ENCODE measurements at regions not wholly inside any gene's neighbourhood (a gene's known extent, or its start where the extent isn't known, plus 50 kb on each side); places are given as distances from the start of the nearest gene placed in this dataset.

DNA sequence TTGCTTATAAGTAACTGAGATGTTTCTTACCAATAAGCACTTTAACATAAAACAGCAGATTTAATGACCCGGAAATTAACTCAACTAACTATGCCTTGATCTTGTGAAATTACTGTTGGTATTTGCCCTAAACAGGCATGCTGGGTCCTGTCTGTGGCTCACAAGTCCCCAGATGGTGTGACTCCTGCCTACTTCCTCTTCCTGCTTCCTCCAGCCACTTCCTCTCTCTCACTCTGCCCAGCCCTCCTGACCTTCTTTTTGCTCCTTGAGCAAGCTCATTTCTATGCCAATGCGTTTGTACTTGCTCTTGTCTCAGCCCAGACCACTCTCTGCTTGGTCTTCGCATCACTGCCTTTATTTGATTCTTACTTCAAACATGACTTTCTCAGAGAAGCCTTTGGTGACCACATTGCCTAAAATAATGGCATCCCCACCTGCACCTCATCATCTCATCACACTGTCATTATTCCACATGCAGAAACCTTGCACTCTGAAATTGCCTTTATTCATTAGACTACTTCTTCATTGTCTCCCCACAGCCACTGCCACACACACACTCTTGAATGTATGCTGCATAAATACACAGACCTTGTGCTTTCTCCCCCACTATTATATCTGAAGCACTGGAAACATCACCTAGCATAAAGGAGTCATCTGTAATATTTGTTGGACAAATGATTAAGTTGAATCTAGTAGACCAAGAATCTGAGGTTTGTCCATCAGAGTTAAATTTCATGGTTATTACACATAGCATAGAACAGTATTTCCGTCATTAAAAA is 256.3 kb upstream of the SEMA6D start (continued):
- TF ChIP-seq, protein P1, sequence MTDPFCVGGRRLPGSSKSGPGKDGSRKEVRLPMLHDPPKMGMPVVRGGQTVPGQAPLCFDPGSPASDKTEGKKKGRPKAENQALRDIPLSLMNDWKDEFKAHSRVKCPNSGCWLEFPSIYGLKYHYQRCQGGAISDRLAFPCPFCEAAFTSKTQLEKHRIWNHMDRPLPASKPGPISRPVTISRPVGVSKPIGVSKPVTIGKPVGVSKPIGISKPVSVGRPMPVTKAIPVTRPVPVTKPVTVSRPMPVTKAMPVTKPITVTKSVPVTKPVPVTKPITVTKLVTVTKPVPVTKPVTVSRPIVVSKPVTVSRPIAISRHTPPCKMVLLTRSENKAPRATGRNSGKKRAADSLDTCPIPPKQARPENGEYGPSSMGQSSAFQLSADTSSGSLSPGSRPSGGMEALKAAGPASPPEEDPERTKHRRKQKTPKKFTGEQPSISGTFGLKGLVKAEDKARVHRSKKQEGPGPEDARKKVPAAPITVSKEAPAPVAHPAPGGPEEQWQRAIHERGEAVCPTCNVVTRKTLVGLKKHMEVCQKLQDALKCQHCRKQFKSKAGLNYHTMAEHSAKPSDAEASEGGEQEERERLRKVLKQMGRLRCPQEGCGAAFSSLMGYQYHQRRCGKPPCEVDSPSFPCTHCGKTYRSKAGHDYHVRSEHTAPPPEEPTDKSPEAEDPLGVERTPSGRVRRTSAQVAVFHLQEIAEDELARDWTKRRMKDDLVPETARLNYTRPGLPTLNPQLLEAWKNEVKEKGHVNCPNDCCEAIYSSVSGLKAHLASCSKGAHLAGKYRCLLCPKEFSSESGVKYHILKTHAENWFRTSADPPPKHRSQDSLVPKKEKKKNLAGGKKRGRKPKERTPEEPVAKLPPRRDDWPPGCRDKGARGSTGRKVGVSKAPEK (CRISPR knock-in tag; IDR thresholded peaks at IDR 0.05; ENCODE audit: borderline replicate concordance) = no peak

DNA sequence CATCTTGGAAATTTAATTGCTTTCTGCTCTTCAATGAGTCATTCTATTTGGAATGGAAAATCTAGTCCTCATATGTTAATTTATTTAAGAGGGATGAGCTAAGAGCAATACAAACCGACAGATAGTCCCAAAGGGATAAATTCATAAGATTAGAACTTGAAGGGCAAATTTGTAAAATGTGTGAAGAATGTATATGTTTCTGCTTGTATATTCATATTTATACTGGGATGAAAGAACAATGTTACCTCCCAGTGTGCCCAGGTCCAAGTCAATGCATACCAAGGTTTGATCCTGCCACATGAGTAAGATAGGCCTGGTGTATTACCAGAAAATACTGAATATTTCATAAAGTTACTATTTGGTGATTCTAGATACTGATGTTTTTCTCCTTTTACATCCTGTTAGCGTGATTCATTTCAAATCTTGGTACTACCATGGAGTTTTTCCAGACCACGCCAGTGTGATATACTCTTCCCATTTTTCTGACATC is 255.6 kb upstream of the SEMA6D start:
- Histone ChIP-seq H3K4me1 (ENCODE audit: insufficient read depth, low read length) (no peaks in the 10 kb centered on the region), H3K79me2 (ENCODE audit: insufficient read depth, low read length) (no peaks in the 10 kb centered on the region), H3K9me3 (ENCODE audit: low read length) (peaks cover 39% of the 10 kb centered on the region), H3K27me3 (ENCODE audit: control insufficient read depth in 1 of 2, insufficient read depth in 2 of 2, low read length in 2 of 2) (no peaks in the 10 kb centered on the region), H4K20me1 (ENCODE audit: insufficient read depth, low read length) (no peaks in the 10 kb centered on the region), H3K36me3 (replicated peaks in 1 of 2; ENCODE audit: control insufficient read depth in 1 of 2, insufficient read depth in 2 of 2, low read length in 2 of 2) (no peaks in the 10 kb centered on the region), H3K4me2 (ENCODE audit: low read depth, low read length) (no peak overlapping the region), H3K27ac (ENCODE audit: extremely low read length, insufficient read depth, low read length) (no peak overlapping the region), H3K9ac (ENCODE audit: insufficient read depth, low read depth, low read length) (no peak overlapping the region), H3K4me3 (replicated peaks in 1 of 3; ENCODE audit: insufficient read depth in 1 of 3, low read depth in 2 of 3, low read length in 3 of 3) (no peak overlapping the region), H2AFZ (ENCODE audit: low read length) (no peak overlapping the region)
- no TSS peak for BruUV-seq (replicated peaks)
- ChIA-PET CTCF (ENCODE audit: low intra/inter-chr PET ratio, low total read pairs) (no interaction called here), POLR2A (no interaction called here)
- 6% methylated on average over 3 of the region's 3 CpGs for WGBS (ENCODE audit: low lambda C conversion rate)
- no peak for DNase-seq (ENCODE audit: low spot score)
- intact Hi-C loops (cut with micrococcal nuclease; ENCODE audit: unreplicated experiment) (no loop called here), in situ Hi-C loops (cut with HindIII; ENCODE audit: extremely low pct_ligation_motif_present, low pct_unique_long_range_greater_than_20kb) (no loop called here)
- no peak for ATAC-seq
- no peak for FAIRE-seq
- TF ChIP-seq GZF1 (CRISPR knock-in tag; IDR thresholded peaks at IDR 0.05) (no peak), POLR2AphosphoS2 (IDR thresholded peaks at IDR 0.05; ENCODE audit: low read depth, low read length) (no peak), NCOA5 (CRISPR knock-in tag; IDR thresholded peaks at IDR 0.05) (no peak), ZNF225 (CRISPR knock-in tag; IDR thresholded peaks at IDR 0.05) (no peak), ZC3H13 (CRISPR knock-in tag; IDR thresholded peaks at IDR 0.05) (no peak)
- TF ChIP-seq, protein P2, sequence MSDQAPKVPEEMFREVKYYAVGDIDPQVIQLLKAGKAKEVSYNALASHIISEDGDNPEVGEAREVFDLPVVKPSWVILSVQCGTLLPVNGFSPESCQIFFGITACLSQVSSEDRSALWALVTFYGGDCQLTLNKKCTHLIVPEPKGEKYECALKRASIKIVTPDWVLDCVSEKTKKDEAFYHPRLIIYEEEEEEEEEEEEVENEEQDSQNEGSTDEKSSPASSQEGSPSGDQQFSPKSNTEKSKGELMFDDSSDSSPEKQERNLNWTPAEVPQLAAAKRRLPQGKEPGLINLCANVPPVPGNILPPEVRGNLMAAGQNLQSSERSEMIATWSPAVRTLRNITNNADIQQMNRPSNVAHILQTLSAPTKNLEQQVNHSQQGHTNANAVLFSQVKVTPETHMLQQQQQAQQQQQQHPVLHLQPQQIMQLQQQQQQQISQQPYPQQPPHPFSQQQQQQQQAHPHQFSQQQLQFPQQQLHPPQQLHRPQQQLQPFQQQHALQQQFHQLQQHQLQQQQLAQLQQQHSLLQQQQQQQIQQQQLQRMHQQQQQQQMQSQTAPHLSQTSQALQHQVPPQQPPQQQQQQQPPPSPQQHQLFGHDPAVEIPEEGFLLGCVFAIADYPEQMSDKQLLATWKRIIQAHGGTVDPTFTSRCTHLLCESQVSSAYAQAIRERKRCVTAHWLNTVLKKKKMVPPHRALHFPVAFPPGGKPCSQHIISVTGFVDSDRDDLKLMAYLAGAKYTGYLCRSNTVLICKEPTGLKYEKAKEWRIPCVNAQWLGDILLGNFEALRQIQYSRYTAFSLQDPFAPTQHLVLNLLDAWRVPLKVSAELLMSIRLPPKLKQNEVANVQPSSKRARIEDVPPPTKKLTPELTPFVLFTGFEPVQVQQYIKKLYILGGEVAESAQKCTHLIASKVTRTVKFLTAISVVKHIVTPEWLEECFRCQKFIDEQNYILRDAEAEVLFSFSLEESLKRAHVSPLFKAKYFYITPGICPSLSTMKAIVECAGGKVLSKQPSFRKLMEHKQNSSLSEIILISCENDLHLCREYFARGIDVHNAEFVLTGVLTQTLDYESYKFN (CRISPR knock-in tag; conservative IDR thresholded peaks at IDR 0.05) = no peak
- TF ChIP-seq, protein P3, sequence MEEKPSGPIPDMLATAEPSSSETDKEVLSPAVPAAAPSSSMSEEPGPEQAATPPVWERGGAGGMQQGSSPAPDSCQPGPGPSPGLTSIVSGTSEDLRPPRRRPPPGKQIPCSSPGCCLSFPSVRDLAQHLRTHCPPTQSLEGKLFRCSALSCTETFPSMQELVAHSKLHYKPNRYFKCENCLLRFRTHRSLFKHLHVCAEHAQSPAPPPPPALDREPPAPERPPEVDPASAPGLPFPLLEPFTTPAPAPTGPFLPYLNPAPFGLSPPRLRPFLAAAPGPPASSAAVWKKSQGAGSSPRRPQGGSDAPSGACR (CRISPR knock-in tag; IDR thresholded peaks at IDR 0.05) = no peak
